ENCODE measurements at regions not wholly inside any gene's neighbourhood (a gene's known extent, or its start where the extent isn't known, plus 50 kb on each side); places are given as distances from the start of the nearest gene placed in this dataset.

GRCh38 chr1:91624331-91624730 lies 123.7 kb downstream of the CDC7 start:
- TF ChIP-seq CTCF (IDR thresholded peaks at IDR 0.05) = no peak
- no peak for TF ChIP-seq POLR2A (IDR thresholded peaks at IDR 0.05)

Data from esophagus squamous epithelium (tissue), 4 donors.